C4-2B (cell line): ENCODE measurements at regions not wholly inside any gene's neighbourhood (a gene's known extent, or its start where the extent isn't known, plus 50 kb on each side); places are given as distances from the start of the nearest gene placed in this dataset.

ENCODE experiments used
- ZFX ChIP-seq: fragments of 450-650 bp; IDR thresholded peaks from 2 replicates; pipeline ENCODE4 v1.6.1; 2017
- TF ChIP-seq, protein P1 (sequence below): fragments of 450-650 bp; conservative IDR thresholded peaks from 2 replicates; pipeline ENCODE4 v1.5.1; 2017; ENCODE audit warnings: mild to moderate bottlenecking

DNA sequence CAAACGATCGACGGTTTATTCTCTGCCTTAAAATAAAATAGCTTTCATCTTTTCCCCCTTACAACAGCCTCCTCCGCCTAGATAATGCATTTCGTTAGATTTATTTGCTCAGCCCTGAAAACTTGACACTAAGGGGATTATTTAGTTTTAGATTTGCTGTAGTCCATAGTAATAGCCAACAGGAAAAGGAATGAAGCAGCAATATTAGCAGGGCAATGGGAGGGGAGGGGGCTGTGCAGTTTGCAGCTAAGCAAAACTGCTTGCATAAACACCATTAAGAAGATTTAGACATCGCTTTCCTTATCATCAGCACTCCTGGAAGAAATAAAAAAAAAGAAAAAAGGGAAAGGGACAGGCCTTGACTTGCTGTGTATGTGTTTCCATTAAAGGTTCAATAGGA lies 286.5 kb upstream of the SOX14 start:
- TF ChIP-seq, protein P1, sequence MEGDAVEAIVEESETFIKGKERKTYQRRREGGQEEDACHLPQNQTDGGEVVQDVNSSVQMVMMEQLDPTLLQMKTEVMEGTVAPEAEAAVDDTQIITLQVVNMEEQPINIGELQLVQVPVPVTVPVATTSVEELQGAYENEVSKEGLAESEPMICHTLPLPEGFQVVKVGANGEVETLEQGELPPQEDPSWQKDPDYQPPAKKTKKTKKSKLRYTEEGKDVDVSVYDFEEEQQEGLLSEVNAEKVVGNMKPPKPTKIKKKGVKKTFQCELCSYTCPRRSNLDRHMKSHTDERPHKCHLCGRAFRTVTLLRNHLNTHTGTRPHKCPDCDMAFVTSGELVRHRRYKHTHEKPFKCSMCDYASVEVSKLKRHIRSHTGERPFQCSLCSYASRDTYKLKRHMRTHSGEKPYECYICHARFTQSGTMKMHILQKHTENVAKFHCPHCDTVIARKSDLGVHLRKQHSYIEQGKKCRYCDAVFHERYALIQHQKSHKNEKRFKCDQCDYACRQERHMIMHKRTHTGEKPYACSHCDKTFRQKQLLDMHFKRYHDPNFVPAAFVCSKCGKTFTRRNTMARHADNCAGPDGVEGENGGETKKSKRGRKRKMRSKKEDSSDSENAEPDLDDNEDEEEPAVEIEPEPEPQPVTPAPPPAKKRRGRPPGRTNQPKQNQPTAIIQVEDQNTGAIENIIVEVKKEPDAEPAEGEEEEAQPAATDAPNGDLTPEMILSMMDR: no peak
- TF ChIP-seq ZFX: no peak
